ENCODE measurements at regions not wholly inside any gene's neighbourhood (a gene's known extent, or its start where the extent isn't known, plus 50 kb on each side); places are given as distances from the start of the nearest gene placed in this dataset.

DNA sequence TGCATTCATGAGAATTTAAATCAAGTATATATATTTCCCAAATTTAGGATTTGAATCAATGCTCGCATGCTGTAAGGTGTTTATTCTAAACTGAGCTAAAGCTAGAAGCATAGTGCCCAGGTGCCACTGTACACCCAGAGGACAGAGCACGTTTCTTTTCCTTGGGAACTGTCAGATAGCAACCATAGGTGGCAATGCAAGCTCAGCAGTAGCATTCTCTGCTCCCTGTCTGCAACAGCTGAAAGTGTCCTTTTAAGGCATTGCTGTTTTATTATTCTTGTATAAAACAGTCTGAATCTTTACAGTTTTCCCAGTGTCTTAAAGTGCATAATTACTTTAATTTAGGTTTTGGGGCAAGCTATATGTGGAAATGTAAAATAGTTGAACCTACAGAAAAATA is 443.4 kb upstream of the MMS22L start:
- TF ChIP-seq, protein P1, sequence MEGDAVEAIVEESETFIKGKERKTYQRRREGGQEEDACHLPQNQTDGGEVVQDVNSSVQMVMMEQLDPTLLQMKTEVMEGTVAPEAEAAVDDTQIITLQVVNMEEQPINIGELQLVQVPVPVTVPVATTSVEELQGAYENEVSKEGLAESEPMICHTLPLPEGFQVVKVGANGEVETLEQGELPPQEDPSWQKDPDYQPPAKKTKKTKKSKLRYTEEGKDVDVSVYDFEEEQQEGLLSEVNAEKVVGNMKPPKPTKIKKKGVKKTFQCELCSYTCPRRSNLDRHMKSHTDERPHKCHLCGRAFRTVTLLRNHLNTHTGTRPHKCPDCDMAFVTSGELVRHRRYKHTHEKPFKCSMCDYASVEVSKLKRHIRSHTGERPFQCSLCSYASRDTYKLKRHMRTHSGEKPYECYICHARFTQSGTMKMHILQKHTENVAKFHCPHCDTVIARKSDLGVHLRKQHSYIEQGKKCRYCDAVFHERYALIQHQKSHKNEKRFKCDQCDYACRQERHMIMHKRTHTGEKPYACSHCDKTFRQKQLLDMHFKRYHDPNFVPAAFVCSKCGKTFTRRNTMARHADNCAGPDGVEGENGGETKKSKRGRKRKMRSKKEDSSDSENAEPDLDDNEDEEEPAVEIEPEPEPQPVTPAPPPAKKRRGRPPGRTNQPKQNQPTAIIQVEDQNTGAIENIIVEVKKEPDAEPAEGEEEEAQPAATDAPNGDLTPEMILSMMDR (IDR thresholded peaks at IDR 0.05; ENCODE audit: insufficient read depth, low read length): no peak
- TF ChIP-seq SPI1 (IDR thresholded peaks at IDR 0.05; ENCODE audit: borderline replicate concordance, low read depth) (no peak), POLR2AphosphoS5 (IDR thresholded peaks at IDR 0.05; ENCODE audit: low read depth) (no peak)
- TF ChIP-seq, protein P2, sequence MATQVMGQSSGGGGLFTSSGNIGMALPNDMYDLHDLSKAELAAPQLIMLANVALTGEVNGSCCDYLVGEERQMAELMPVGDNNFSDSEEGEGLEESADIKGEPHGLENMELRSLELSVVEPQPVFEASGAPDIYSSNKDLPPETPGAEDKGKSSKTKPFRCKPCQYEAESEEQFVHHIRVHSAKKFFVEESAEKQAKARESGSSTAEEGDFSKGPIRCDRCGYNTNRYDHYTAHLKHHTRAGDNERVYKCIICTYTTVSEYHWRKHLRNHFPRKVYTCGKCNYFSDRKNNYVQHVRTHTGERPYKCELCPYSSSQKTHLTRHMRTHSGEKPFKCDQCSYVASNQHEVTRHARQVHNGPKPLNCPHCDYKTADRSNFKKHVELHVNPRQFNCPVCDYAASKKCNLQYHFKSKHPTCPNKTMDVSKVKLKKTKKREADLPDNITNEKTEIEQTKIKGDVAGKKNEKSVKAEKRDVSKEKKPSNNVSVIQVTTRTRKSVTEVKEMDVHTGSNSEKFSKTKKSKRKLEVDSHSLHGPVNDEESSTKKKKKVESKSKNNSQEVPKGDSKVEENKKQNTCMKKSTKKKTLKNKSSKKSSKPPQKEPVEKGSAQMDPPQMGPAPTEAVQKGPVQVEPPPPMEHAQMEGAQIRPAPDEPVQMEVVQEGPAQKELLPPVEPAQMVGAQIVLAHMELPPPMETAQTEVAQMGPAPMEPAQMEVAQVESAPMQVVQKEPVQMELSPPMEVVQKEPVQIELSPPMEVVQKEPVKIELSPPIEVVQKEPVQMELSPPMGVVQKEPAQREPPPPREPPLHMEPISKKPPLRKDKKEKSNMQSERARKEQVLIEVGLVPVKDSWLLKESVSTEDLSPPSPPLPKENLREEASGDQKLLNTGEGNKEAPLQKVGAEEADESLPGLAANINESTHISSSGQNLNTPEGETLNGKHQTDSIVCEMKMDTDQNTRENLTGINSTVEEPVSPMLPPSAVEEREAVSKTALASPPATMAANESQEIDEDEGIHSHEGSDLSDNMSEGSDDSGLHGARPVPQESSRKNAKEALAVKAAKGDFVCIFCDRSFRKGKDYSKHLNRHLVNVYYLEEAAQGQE (IDR thresholded peaks at IDR 0.05; ENCODE audit: insufficient replicate concordance, low read depth): no peak

All from HL-60 (cell line).